ENCODE measurements at regions not wholly inside any gene's neighbourhood (a gene's known extent, or its start where the extent isn't known, plus 50 kb on each side); places are given as distances from the start of the nearest gene placed in this dataset.

GRCh38 chr13:97068151-97068550 is 73.9 kb upstream of the OXGR1 start:
- H3K9me1 ChIP-seq (replicated peaks; ENCODE audit: control insufficient read depth, extremely low read depth, insufficient read depth, low read length) = no peaks in the 10 kb centered on the region
- BruUV-seq (replicated peaks) = no TSS peak
- FAIRE-seq (no peak), DNase-seq (ENCODE audit: low read depth, low spot score) (peak; percentile 8)
- dilution Hi-C loops (cut with MboI; ENCODE audit: extremely low pct_ligation_motif_present, low sequenced_read_pairs) = no loop called here
- CTCF ChIA-PET = interaction anchor here (2.1 to 2.3 kb wide), 3 partner anchors 9 to 291 kb away, joined by 6 to 9 read pairs (median 8); no protein-coding TSS in a partner anchor
- no peak overlapping the region for H3K4me2 ChIP-seq (ENCODE audit: insufficient read depth, low read length)
- H3K4me3 ChIP-seq (replicated peaks in 1 of 3; ENCODE audit: insufficient read depth in 1 of 3, low read depth in 1 of 3, low read length in 3 of 3) = no peak overlapping the region
- H3K9ac ChIP-seq (replicated peaks; ENCODE audit: extremely low read depth, insufficient read depth, low read length) = no peak overlapping the region
- no peak overlapping the region for H3K27ac ChIP-seq (ENCODE audit: insufficient read depth, low read depth, low read length)
- POLR2A ChIA-PET = no interaction called here
- H3K36me3 ChIP-seq (ENCODE audit: control insufficient read depth in 2 of 2, extremely low read depth in 1 of 2, insufficient read depth in 2 of 2, low read length in 2 of 2) = no peaks in the 10 kb centered on the region
- H4K20me1 ChIP-seq (replicated peaks; ENCODE audit: control insufficient read depth, extremely low read depth, insufficient read depth, low read length) = no peaks in the 10 kb centered on the region
- H3K79me2 ChIP-seq (ENCODE audit: control insufficient read depth, insufficient read depth, low read length) = no peaks in the 10 kb centered on the region
- H3K9me3 ChIP-seq (replicated peaks; ENCODE audit: control insufficient read depth, insufficient read depth, low read length) = no peaks in the 10 kb centered on the region
- peaks cover 13 to 16% of the 10 kb centered on the region in 2 experiments for H3K27me3 ChIP-seq (ENCODE audit: control insufficient read depth in 2 of 2, insufficient read depth in 2 of 2, low read length in 2 of 2)
- intact Hi-C loops (cut with micrococcal nuclease) = no loop called here
- H3K4me1 ChIP-seq (ENCODE audit: control insufficient read depth, extremely low read depth, insufficient read depth, low read length) = no peaks in the 10 kb centered on the region
- no peak for TF ChIP-seq MYC (IDR thresholded peaks at IDR 0.05; ENCODE audit: low read depth, low read length)
- TF ChIP-seq CTCF (IDR thresholded peaks at IDR 0.05; ENCODE audit: extremely low read depth in 1 of 2, insufficient read depth in 1 of 2, low read depth in 1 of 2, low read length in 2 of 2) = no peak
- no peak for TF ChIP-seq JUN (IDR thresholded peaks at IDR 0.05; ENCODE audit: borderline replicate concordance, insufficient read depth, insufficient read length, low read depth)
- TF ChIP-seq POLR2A (IDR thresholded peaks at IDR 0.05; ENCODE audit: low read depth, low read length) = no peak
- TF ChIP-seq MAX (IDR thresholded peaks at IDR 0.05; ENCODE audit: insufficient read depth, insufficient read length) = no peak
- TF ChIP-seq FOS (IDR thresholded peaks at IDR 0.05; ENCODE audit: borderline replicate concordance, insufficient read depth, low read length) = no peak
- H2AFZ ChIP-seq (ENCODE audit: low read depth, low read length) = no peak overlapping the region

All from endothelial cell of umbilical vein (primary cell).